SKM-1 (cell line): ENCODE measurements at regions not wholly inside any gene's neighbourhood (a gene's known extent, or its start where the extent isn't known, plus 50 kb on each side); places are given as distances from the start of the nearest gene placed in this dataset.
"Not testable (repeated sequence)": the region's sequence is repeated elsewhere in the genome, so short reads cannot be mapped to it uniquely, and the experiment has no call there.

Experiments
- DNase-seq: peaks from one replicate; lab custom pipeline; 2025; ENCODE audit not compliant: unreplicated experiment; lab: John Stamatoyannopoulos, UW

DNA sequence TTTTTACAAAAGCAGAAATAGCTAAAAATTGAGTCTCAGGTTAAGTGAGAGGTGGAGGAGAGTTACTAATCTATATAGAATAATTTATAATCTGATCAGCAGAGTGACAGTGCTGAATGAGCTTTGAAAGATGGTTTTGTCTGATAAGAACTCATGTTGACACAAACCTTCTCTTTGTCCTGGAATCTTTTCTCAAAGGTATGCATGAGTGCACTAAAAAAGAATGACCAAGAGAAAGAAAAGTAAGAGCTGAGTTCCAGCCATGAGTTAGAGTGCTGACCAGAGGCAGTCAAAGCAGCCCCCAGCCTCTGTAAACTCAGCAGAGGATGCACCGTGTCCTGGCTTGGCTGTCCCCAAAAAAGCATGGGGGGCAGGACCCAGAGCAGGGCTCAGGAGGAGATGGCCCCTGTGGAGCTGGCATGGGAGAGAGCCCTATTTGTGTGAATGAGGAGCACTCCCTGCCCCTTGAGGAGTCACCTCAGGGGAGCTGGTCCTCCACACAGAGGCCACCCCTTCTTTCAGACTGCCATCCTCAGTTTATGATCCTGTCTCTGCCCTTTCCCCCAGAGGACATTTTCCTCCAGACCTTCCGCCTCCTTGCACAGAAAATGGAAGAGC lies 129.8 kb downstream of the SEC23A start:
- no peak for DNase-seq

DNA sequence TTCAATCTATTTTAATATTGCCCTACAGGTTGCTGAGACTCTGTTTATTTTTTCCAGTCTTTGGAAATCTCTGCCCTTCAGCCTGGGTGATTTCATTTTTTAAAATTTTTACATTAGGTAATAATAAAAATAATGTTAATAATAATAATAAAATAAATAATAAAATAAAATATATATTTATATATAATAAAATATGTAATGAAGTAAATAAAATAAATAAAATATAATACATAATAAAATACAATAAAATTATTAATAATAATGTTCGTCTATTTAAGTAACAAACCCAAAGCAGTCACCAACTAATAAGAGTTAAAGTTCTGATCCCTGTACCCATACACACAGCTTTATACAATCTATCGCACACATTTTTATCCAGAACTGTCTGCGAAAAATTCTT lies 130.5 kb downstream of the SEC23A start:
- no peak for DNase-seq

DNA sequence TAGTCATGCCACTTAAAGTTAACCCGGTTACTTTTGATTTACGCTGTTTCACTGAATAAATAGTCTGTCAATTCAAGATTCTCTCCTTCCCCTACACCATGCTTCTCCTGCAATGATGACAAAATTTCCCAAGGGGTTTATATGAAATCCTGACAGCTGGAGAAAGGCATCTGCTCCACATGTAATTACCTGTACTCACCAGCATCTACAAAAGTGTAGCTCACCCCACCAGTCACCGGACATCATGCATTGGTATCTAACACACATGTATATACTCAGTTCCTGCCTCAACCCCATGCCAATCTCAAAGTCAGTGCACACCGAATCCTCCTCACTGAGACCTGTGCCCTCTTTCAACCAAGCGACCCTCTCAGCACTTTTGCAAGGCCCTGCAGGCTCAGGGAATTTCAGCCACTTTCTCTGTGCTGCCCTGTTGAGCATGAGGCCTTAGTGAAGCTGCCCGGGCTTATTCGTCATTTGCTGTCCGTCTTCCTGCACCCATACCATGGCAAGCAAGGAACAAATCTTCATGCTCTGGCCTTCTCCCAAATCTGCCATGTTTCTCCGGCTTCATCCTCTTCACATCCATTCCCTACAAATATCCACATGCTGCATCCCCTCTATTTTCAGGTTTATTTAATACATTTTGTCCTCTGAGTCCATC lies 131.6 kb downstream of the SEC23A start:
- DNase-seq, result no peak

DNA sequence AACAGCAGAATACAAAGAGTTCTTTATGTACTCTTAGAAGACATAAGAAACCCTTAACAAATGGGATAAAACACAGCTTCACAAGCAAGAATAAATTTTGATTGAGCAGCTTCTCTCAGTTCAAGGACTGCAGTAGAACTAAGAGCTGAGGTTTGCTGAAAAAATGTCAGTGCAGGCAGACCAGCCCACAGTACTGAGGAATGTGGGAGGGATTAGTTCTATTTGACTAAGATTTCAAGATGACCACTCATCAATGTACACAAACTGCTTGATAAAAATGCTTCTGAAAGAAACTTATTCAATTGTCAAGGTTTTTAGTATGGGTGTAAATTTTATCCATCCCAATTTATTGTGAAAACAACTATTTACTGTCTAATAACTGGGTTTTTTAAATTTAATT lies 138.4 kb downstream of the SEC23A start:
- no peak for DNase-seq

DNA sequence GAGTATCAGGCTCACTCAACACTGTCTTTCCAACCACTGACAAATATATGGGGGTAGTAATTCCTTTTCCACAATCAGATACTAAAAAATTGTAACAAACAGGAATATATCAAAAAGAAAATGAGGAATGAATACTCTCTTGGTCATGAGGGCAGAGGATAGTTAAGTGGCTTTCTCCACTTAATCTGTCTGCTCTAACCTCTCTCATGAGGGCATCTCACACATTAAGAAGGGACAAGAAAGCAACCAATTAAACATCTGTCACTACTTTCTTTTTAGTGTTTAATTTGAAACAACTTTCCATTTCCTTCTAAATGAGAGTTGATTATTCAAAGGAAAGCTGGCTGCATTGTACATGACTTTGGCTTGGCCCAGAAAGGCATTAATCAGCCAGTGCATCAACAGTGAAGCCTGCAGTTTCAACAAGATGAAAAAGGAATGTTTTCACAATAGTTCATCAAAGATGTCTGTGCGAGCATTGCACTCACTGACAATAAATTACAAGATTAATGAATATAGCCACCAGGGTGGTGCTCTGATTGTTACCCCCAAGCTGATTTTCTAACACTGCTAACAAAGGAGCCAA lies 142.0 kb downstream of the SEC23A start:
- DNase-seq, result no peak

DNA sequence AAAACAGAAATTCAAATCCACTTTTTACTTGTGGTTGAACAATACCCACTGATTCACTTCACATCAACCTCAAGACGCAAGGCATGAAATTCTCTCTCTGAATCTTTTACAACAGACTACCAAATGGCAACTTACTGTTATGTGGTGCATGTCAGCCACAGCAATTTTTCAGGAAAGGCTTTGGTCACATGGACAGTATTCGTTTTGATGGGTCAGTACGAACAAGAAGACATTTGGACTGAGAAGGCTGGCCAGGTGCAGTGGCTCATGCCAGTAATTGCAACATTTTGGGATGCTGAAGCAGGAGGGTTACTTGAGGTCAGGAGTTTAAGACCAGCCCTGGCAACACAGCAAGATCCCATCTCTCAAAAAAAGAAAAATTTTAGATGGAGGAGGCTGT lies 144.0 kb downstream of the SEC23A start:
- no peak for DNase-seq

DNA sequence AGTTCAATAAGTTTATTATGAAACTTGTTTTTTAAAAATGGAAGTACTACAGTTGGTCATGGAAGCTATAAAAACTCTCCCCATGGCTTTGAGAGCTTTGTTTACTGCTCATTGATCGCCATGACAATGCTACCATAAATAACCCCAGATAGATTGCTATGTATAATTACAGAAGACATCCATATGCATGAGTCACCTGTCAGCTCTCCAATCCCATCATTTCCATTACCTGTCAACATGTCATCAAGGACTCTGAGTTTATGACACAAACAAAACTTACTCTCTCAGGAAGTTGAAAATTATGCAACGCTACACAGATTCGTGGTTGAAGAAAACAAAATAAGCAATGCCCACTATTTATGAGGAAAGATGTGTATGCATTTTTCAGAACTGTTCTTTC lies 144.4 kb downstream of the SEC23A start:
- no peak for DNase-seq

DNA sequence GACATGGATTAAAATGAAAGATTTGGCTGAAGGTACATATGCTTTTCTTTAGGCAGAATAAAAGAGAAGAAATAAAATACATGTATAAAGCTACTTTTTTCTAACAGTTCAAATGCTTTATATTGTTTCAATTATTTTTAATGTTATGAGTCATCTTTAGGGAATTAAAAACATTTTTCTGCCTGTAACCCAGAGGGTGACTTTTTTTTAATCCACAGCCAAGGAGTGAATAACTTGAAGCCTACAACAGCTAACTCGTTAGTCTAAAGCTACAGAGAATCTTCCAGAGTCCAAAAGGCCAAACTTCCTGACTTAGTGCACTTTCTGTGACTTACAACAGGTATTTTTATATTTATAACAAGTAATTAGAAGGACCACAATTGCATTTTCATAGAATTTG lies 151.6 kb downstream of the SEC23A start:
- DNase-seq, result no peak

DNA sequence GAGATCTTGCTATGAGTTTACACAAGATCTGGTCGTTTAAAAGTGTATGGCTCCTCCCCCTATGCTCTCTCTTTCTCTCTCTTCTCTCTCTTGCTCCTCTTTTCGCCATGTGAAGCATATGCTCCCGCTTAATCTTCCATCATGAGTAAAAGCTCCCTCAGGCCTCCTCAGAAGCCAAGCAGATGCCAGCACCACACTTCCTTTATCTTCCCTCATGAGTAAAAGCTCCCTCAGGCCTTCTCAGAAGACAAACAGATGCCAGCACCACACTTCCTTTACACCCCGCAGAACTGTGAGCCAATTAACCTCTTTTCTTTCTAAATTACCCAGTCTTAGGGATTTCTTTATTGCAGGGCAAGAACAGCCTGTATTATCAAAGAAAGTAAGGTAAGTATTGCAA lies 152.4 kb downstream of the SEC23A start:
- no peak for DNase-seq

DNA sequence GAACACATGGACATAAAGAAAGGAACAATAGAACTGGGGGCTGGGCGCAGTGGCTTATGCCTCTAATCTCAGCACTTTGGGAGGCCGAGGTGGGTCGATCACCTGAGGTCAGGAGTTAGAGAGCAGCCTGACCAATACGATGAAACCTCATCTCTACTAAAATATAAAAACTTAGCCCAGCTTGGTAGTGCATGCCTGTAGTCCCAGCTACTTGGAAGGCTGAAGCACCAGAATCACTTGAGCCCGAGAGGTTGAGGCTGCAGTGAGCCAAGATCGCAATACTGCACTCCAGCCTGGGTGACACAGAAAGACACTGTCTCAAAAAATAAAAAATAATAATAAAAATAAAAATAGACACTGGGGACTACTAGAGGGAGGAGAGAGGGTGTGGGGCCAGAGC lies 154.5 kb downstream of the SEC23A start:
- DNase-seq, result no peak

DNA sequence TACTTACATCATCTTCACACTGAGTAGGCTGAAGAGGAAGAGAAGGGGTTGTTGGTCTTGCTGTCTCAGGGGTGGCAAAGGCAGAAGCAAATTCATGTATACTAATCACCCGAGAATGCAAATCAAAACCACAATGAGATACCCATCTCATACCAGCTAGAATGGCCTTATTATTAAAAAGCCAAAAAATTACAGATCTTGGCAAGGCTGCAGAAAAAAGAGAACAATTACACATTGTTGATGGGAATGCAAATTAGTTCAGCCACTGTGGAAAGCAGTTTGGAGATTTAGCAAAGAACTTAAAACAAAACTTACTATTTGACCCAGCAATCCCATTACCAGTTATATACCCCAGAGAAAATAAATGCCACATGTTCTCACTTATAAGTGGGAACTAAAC lies 154.9 kb downstream of the SEC23A start:
- DNase-seq, result no peak

DNA sequence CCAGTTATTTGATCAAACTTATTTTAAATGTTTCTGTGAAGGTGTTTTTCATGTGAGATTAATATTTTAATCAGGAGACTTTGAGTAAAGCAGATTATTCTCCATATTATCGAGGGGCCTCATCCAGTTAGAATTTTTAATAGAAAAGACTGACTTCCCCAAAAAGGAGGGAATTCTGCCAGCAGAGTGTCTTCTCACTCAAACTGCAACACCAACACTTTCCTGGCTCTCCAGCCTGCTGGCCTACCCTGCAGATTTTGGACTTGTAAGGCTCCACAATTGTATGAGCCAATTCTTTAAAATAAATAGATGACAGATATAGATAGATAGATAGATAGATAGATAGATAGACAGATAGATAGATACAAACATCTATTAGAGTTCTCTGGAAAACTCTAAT lies 155.7 kb downstream of the SEC23A start:
- DNase-seq, result no peak

DNA sequence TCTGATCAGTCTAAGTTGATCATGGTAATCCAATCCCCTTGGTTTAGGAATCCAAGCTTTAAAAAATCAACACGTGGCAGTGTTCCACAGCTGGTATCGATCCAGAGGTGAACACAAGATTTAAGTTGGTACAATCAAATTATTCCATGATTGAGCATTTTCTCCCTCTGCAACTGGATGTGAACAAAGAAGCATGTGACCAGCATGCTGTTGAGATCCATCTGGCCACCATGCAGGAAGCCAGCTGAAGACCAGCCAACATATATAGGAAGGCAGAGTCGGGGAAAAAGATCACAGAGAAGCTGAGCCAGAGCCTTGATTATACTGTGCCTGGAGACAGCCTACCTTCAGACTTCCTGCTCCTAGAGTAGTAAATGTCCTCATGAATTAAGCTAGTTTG lies 158.3 kb downstream of the SEC23A start:
- DNase-seq, result no peak

DNA sequence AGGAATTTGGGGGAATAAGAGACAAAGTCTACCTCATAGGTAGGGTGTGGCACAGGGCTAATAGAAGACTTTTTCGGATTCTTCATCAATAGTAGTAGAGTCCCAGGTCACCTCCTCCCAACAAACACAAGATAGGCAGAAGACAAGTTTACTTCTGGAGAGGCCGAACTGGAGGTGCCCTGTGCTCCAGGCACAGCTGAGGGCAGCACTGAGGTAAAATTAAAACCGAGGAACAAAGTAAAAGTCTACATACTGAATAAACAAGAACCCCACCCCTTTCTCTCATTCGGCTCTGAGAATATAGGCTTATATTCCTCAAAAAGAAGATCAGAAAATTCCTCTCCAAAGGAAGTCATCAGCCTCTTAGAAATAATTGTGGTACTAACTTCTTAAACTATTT lies 161.5 kb downstream of the SEC23A start:
- DNase-seq, result no peak

DNA sequence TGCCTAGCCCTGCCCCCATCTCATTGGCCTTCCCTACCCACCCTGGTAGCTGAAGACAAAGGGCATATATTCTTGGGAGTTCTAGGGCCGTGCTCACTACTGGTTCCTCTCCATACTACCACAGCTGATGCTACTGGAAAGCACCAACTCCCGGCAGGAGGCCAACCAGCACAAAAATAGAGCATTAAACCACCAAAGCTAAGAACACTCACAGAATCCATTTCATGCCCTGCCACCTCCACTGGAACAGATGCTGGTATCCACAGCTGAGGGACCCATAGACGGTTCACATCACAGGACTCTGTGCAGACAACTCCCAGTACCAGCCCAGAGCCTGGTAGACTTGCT lies 170.4 kb downstream of the SEC23A start:
- not testable (repeated sequence) for DNase-seq

DNA sequence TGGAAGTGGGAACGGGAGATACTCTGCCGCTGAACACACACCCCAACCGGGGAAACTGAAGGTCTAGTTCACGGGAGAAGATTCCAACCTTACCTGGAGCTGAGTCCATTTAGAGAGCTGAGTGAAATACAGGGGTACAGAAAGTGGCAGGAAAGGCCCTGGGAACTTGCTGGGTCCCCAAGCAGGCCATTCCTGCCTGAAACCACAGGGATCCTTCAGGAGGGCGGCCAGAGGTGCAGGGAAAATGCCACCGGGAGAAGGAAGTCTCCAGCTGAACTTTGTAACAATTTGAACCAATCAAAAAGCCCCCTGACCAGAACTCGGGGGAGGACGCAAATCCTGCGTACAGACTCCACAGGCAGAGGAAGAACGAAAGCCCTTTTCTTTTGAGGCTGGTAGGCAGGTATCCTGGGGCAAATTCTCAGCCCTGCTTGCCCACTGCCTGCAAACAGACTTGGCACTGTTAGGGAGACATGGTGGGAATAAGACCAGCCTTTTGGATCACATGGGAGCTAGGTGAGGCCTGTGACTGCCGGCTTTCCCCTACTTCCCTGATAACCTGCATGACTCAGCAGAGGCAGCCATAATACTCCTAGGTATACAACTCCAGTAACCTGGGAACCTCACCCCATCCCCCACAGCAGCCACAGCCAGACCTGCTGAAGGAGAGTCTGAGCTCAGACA lies 170.9 kb downstream of the SEC23A start:
- no peak for DNase-seq

DNA sequence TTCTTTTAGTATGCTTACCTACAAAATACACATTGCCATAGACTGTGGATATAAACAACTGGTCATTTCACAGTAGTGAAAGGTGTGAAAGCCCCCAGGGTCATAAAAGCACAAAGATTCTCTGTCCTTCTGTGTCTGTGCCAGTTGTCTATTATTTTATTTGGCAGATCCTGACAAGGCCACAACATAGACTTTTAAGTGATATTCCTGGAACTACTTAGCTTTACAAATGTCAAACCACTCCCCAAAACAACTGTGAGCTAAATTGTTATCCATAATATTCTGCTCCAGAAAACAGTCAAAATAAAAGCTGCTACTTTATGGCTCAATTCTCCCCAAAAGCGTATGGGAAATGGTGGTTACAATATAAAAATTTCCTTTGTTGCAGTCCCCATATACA lies 172.1 kb downstream of the SEC23A start:
- no peak for DNase-seq

DNA sequence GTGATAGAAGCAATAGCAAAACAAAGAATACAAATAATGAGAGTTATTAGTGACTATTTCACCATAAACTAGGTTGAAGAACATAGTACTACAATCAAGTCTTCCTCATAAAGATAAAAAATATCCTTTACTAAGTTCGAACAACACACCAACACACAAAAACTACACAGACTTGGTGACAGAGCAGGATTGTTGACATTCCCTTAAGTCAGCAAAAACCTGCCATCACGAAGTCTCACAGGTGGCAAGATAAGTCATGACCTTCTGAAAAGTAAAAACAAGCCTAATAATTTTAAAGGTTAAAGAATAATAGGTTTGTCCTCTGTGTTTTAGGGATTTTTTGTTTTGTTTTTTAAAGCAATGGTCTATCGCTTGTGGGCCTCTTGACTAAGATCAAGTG lies 173.0 kb downstream of the SEC23A start:
- no peak for DNase-seq

DNA sequence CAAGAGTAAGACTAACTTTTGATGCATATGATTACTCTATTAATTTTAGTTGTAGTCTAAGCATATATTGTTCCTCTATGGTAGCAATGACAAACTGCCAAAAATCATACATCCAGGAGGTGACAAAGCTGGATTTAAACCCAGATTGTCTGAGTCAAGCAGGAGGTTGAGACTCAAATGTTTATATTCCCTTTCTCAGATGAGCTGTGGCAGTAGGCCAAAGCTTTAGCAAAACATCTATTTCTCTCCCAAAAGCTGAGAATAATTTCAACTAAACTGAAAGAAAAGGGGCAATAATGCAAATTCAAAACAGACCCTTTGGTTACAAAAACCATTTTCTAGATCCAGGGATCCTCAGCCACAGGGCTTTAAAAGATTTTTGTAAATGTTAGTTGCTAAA lies 173.6 kb downstream of the SEC23A start:
- DNase-seq, result no peak

DNA sequence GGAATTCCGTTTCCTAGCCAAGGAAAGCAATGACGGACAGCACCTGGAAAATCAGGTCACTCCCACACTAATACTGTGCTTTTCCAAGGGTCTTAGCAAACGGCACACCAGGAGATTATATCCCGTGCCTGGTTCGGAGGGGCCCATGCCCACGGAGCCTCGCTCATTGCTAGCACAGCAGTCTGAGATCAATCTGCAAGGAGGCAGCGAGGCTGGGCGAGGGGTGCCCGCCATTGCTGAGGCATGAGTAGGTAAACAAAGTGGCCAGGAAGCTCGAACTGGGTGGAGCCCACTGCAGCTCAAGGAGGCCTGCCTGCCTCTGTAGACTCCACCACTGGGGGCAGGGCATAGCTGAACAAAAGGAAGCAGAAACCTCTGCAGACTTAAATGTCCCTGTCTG lies 181.1 kb downstream of the SEC23A start:
- not testable (repeated sequence) for DNase-seq

DNA sequence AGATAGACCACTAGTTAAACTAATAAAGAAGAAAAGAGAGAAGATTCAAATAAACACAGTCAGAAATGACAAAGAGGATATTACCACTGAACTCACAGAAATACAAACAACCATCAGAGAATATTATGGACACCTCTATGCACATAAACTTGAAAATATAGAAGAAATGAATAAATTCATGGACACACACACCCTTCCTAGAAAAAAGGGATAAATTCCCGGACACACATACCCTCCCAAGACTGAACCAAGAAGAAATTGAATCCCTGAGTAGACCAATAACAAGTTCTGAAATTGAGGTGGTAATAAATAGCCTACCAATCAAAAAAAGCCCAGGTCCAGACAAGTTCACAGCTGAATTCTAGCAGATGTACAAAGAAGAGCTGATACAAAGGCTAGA lies 187.9 kb downstream of the SEC23A start:
- no peak for DNase-seq

DNA sequence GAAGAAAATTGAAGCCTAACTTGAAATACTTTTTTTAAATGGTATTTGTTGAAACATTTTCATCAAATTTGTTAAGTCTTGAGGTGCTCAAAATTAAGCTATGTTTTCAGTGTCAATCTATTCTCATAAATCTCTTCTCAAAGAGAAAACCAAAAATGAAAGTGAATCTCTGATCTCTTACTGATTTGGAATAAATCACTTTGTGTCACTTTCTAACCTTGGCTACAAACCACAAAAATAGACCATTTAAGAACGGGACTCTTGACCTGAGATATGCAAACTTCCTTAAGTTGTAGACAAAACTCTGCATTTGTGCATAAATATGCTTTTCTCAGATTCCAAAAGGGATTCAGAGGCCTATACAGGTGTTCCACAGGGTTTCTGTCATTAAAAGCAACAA lies 192.9 kb downstream of the SEC23A start:
- no peak for DNase-seq
